H1 (cell line): ENCODE measurements at regions not wholly inside any gene's neighbourhood (a gene's known extent, or its start where the extent isn't known, plus 50 kb on each side); places are given as distances from the start of the nearest gene placed in this dataset.

ENCODE experiments used
- PHF8 ChIP-seq: fragments of 200-600 bp; sonication (generic); conservative IDR thresholded peaks from 2 replicates; pipeline ENCODE4 v1.7.1; 2012; ENCODE audit warnings: low read depth, mild to moderate bottlenecking, inconsistent platforms, low read length, moderate library complexity
- RFX5 ChIP-seq: IDR thresholded peaks from 2 replicates; pipeline ENCODE4 v1.6.1; 2011; ENCODE audit warnings: low read depth, low read length, improper control_type of control experiment, borderline replicate concordance
- SIRT6 ChIP-seq: IDR thresholded peaks from one replicate; pipeline ENCODE4 v1.7.1; 2012; ENCODE audit warnings: low read length, inconsistent platforms
- SP1 ChIP-seq: IDR thresholded peaks from 2 replicates; pipeline ENCODE4 v1.6.1; 2011; ENCODE audit warnings: low read depth, low read length

GRCh38 chr9:1939466-1939865, 75.7 kb upstream of the SMARCA2 start (continued):
- TF ChIP-seq SIRT6 (no peak), SP1 (no peak), RFX5 (no peak), PHF8 (no peak)
